HUES48 (cell line): ENCODE measurements at regions not wholly inside any gene's neighbourhood (a gene's known extent, or its start where the extent isn't known, plus 50 kb on each side); places are given as distances from the start of the nearest gene placed in this dataset.

Source experiments
- H3K27ac ChIP-seq: one replicate; pipeline ENCODE4 v1.7.0; 2013; ENCODE audit warnings: low read depth, low read length, inconsistent platforms
- H3K27me3 ChIP-seq: 2 replicates; pipeline ENCODE4 v1.6.1; 2013; ENCODE audit warnings: mild to moderate bottlenecking, low read length; ENCODE audit not compliant: control insufficient read depth, insufficient read depth
- H3K36me3 ChIP-seq: 2 replicates; pipeline ENCODE4 v1.6.1; 2013; ENCODE audit warnings: low read length; ENCODE audit not compliant: control insufficient read depth, insufficient read depth
- H3K4me1 ChIP-seq: 2 replicates; pipeline ENCODE4 v1.6.1; 2013; ENCODE audit warnings: mild to moderate bottlenecking, low read length; ENCODE audit not compliant: control insufficient read depth, insufficient read depth
- H3K4me3 ChIP-seq: 2 replicates; pipeline ENCODE4 v1.5.1; 2013; ENCODE audit warnings: mild to moderate bottlenecking, low read depth, low read length
- H3K9ac ChIP-seq: 2 replicates; pipeline ENCODE4 v1.6.1; 2013; ENCODE audit warnings: mild to moderate bottlenecking, low read depth, low read length, moderate library complexity
- H3K9me3 ChIP-seq: 2 replicates; pipeline ENCODE4 v1.6.1; 2013; ENCODE audit warnings: low read length; ENCODE audit not compliant: control insufficient read depth, insufficient read depth

DNA sequence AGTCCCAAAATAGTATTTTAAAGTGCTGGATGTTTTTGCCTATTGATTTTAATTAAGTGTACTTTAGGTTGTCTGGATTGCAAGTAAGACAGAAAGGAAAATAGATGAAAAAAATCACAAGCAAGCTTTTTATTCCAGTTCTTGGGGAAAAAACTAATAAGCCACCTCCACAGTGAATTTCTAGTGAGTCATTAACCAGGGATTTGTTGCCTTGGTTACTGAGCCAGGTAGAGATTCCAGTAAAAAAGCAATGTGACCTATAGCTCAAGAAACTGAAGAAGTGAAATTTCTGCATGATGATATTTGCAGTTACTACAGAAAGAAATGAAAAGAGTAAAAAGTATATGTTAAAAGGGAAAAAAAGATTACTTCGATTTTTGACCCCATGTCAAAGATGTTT, 160.6 kb downstream of the METTL4 start:
- Histone ChIP-seq H3K9ac (no peak overlapping the region), H3K36me3 (no peaks in the 10 kb centered on the region)

GRCh38 chr18:2411381-2411960, 159.8 kb downstream of the METTL4 start:
- H3K9ac ChIP-seq = no peak overlapping the region
- no peak overlapping the region for H3K4me3 ChIP-seq
- H3K4me1 ChIP-seq = no peaks in the 10 kb centered on the region
- H3K27ac ChIP-seq = no peak overlapping the region
- no peaks in the 10 kb centered on the region for H3K36me3 ChIP-seq
- H3K27me3 ChIP-seq = no peaks in the 10 kb centered on the region
- H3K9me3 ChIP-seq = no peaks in the 10 kb centered on the region

More for the DNA sequence above, 160.6 kb downstream of the METTL4 start:
- no peaks in the 10 kb centered on the region for H3K27me3 ChIP-seq
- no peaks in the 10 kb centered on the region for H3K9me3 ChIP-seq
- no peak overlapping the region for H3K4me3 ChIP-seq
- H3K27ac ChIP-seq = no peak overlapping the region
- no peaks in the 10 kb centered on the region for H3K4me1 ChIP-seq

GRCh38 chr18:2412281-2412680, 159.0 kb downstream of the METTL4 start:
- Histone ChIP-seq H3K36me3 (no peaks in the 10 kb centered on the region), H3K4me3 (no peak overlapping the region), H3K27me3 (no peaks in the 10 kb centered on the region), H3K9ac (no peak overlapping the region), H3K4me1 (no peaks in the 10 kb centered on the region), H3K27ac (no peak overlapping the region), H3K9me3 (no peaks in the 10 kb centered on the region)

GRCh38 chr18:2412996-2413751, 158.1 kb downstream of the METTL4 start:
- H3K9ac ChIP-seq = no peak overlapping the region
- no peaks in the 10 kb centered on the region for H3K27me3 ChIP-seq
- no peaks in the 10 kb centered on the region for H3K9me3 ChIP-seq
- H3K4me3 ChIP-seq = no peak overlapping the region
- no peak overlapping the region for H3K27ac ChIP-seq
- H3K4me1 ChIP-seq = no peaks in the 10 kb centered on the region
- H3K36me3 ChIP-seq = no peaks in the 10 kb centered on the region

GRCh38 chr18:2414235-2414634, 157.1 kb downstream of the METTL4 start:
- Histone ChIP-seq H3K27me3 (no peaks in the 10 kb centered on the region), H3K4me3 (no peak overlapping the region), H3K27ac (no peak overlapping the region), H3K9ac (no peak overlapping the region), H3K9me3 (no peaks in the 10 kb centered on the region), H3K36me3 (no peaks in the 10 kb centered on the region), H3K4me1 (no peaks in the 10 kb centered on the region)

- no peaks in the 10 kb centered on the region for H3K36me3 ChIP-seq
- no peaks in the 10 kb centered on the region for H3K27me3 ChIP-seq
- H3K4me3 ChIP-seq = no peak overlapping the region
- H3K27ac ChIP-seq = no peak overlapping the region
- no peaks in the 10 kb centered on the region for H3K9me3 ChIP-seq
- no peaks in the 10 kb centered on the region for H3K4me1 ChIP-seq
- no peak overlapping the region for H3K9ac ChIP-seq
Measured at GRCh38 chr18:2415656-2416055, 155.6 kb downstream of the METTL4 start.

DNA sequence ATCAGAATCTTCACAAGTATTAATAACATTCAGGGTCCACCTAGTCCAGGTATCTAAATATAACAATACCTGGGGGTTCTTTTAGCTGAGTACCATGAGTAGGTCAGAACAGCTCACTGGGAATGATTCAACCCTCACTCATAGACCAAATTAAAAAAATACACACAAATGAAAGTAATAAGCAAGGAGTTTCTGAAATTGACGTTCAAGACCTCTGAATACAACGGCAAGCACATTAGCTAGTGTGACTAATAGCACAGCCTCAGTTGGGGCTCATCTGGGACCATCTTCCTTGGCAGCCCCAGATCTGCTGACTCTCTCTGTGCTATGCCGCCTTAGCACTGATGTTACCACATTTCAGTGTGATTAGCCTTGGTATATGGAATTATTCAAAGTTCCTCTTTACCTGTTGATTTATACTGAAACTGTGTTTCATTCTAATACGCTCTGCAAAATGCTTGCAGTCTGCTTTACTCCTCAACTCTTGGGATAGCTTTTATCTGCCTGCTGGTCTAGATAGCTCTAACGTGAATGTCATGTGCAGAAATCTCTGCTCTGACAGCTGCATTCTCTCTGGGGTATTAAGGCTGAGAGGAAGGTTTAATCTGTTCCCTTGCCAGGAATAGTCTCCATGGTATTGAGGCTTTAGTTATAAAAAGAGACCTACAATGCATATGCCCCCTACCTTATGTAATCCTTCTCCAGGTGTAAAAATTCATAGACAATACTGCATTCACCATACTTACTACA, 153.3 kb downstream of the METTL4 start:
- no peak overlapping the region for H3K4me3 ChIP-seq
- no peak overlapping the region for H3K9ac ChIP-seq
- no peaks in the 10 kb centered on the region for H3K9me3 ChIP-seq
- peaks cover 6% of the 10 kb centered on the region; the same call in 1 of the 2 replicates for H3K4me1 ChIP-seq
- H3K27ac ChIP-seq = no peak overlapping the region
- no peaks in the 10 kb centered on the region for H3K27me3 ChIP-seq
- no peaks in the 10 kb centered on the region for H3K36me3 ChIP-seq

GRCh38 chr18:2420367-2420766, 150.9 kb downstream of the METTL4 start:
- Histone ChIP-seq H3K9ac (no peak overlapping the region), H3K4me3 (no peak overlapping the region), H3K27me3 (no peaks in the 10 kb centered on the region), H3K36me3 (no peaks in the 10 kb centered on the region), H3K4me1 (peaks cover 6% of the 10 kb centered on the region; the same call in 1 of the 2 replicates), H3K9me3 (no peaks in the 10 kb centered on the region), H3K27ac (no peak overlapping the region)

GRCh38 chr18:2423761-2424160, 147.5 kb downstream of the METTL4 start:
- H3K4me1 ChIP-seq = peaks cover 6% of the 10 kb centered on the region; the same call in 1 of the 2 replicates

GRCh38 chr18:2424420-2424819, 146.9 kb downstream of the METTL4 start:
- no peaks in the 10 kb centered on the region for H3K36me3 ChIP-seq
- no peak overlapping the region for H3K4me3 ChIP-seq
- H3K9me3 ChIP-seq = no peaks in the 10 kb centered on the region

More at GRCh38 chr18:2423761-2424160, 147.5 kb downstream of the METTL4 start:
- no peak overlapping the region for H3K9ac ChIP-seq
- H3K36me3 ChIP-seq = no peaks in the 10 kb centered on the region
- H3K9me3 ChIP-seq = no peaks in the 10 kb centered on the region
- H3K4me3 ChIP-seq = no peak overlapping the region
- no peak overlapping the region for H3K27ac ChIP-seq
- H3K27me3 ChIP-seq = no peaks in the 10 kb centered on the region

More at GRCh38 chr18:2424420-2424819, 146.9 kb downstream of the METTL4 start:
- Histone ChIP-seq H3K27me3 (no peaks in the 10 kb centered on the region), H3K27ac (no peak overlapping the region), H3K4me1 (peaks cover 6% of the 10 kb centered on the region; the same call in 1 of the 2 replicates), H3K9ac (no peak overlapping the region)
